BLaER1 treated with 17β-estradiol and CSF1 and Interleukin-3, amounts not matched to agents 10 nM and 100 nM (cell line): ENCODE measurements at regions not wholly inside any gene's neighbourhood (a gene's known extent, or its start where the extent isn't known, plus 50 kb on each side); places are given as distances from the start of the nearest gene placed in this dataset.

Source experiments
- H3K27ac ChIP-seq, 11 experiments: shearing (Covaris generic); formaldehyde crosslinking; 2 replicates each; pipeline ENCODE4 v1.8.1; 2022
- H3K27me3 ChIP-seq, 11 experiments: shearing (Covaris generic); formaldehyde crosslinking; 2 replicates each; pipeline ENCODE4 v1.8.1; 2022
- H3K36me3 ChIP-seq, 11 experiments: shearing (Covaris generic); formaldehyde crosslinking; 2 replicates each; pipeline ENCODE4 v1.8.1; 2022
- H3K4me1 ChIP-seq, 10 experiments: shearing (Covaris generic); formaldehyde crosslinking; 2 replicates each; pipeline ENCODE4 v1.8.1; 2022
- H3K4me2 ChIP-seq, 11 experiments: shearing (Covaris generic); formaldehyde crosslinking; 2 replicates each; pipeline ENCODE4 v1.8.1; 2022
- H3K4me3 ChIP-seq, 10 experiments: shearing (Covaris generic); formaldehyde crosslinking; 2 replicates each; pipeline ENCODE4 v1.8.1; 2022
- H3K9ac ChIP-seq, 11 experiments: shearing (Covaris generic); formaldehyde crosslinking; 2 replicates each; pipeline ENCODE4 v1.8.1; 2022
- H3K9me3 ChIP-seq, 11 experiments: shearing (Covaris generic); formaldehyde crosslinking; replicated peaks in 1 of 11; 2 replicates each; pipeline ENCODE4 v1.8.1; 2022
- H4K20me1 ChIP-seq, 11 experiments: shearing (Covaris generic); formaldehyde crosslinking; 2 replicates each; pipeline ENCODE4 v1.8.1; 2022
- Cebpa-rat ChIP-seq, 11 experiments: shearing (Covaris generic); IDR thresholded peaks; 2 replicates each; pipeline ENCODE4 v1.8.1; 2022

- H3K27me3 ChIP-seq = no peaks in the 10 kb centered on the region
- H3K27ac ChIP-seq = no peak overlapping the region
- no peaks in the 10 kb centered on the region for H3K4me1 ChIP-seq
- no peaks in the 10 kb centered on the region for H4K20me1 ChIP-seq
- H3K9me3 ChIP-seq = no peaks in the 10 kb centered on the region
- no peak overlapping the region for H3K4me2 ChIP-seq
- H3K36me3 ChIP-seq = no peaks in the 10 kb centered on the region
- no peak for TF ChIP-seq Cebpa-rat (IDR thresholded peaks at IDR 0.05)
- no peak overlapping the region for H3K4me3 ChIP-seq
- H3K9ac ChIP-seq = no peak overlapping the region
Observed at GRCh38 chr4:20326460-20326859, 74.8 kb downstream of the SLIT2 start.

DNA sequence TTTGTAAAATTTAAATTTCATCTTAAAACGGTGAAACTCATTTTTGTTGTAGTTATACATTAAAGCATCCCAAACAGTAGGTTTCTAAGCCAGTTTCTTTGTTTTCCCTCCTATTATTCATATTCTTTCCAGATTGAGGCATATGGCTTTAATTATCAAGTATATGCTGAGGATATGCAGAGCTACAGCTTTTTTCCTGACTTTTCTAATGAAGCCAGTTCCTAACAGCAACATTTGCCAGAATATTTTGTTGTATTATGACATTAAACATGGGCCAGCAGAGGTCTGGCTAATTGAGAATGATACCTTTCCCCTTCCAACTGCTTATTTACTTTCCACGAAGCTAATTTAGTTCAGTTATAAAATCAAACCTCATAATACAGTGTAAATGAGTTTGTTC is 75.3 kb downstream of the SLIT2 start:
- no peaks in the 10 kb centered on the region for H4K20me1 ChIP-seq

DNA sequence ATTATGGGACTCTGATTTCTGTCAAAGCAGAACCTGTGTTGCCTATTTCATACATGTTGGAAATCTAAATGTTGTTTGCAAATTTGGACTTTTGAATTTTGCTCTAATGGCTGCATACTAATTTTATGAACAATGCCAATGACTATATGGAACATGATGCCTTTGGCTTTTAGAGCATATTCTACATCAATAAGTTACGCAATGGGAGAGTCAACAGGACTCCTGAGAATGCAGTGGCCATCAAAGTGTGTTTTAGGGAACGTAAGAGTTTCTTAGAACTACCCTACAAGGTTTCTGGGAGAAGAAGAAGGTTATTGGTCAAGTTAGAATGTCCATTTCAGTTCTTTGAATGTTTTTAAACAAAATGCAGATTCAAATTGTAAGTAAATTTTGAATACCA is 76.1 kb downstream of the SLIT2 start:
- H3K36me3 ChIP-seq = no peaks in the 10 kb centered on the region
- no peak overlapping the region for H3K9ac ChIP-seq
- no peaks in the 10 kb centered on the region for H3K9me3 ChIP-seq
- TF ChIP-seq Cebpa-rat (IDR thresholded peaks at IDR 0.05) = peak in 2 of 11 experiments; percentile 30 to 42; a peak in 2 of 22 replicates
- no peaks in the 10 kb centered on the region for H4K20me1 ChIP-seq
- no peak overlapping the region for H3K4me3 ChIP-seq
- H3K4me1 ChIP-seq = no peaks in the 10 kb centered on the region
- no peaks in the 10 kb centered on the region for H3K27me3 ChIP-seq
- no peak overlapping the region for H3K27ac ChIP-seq
- H3K4me2 ChIP-seq = no peak overlapping the region

More for the DNA sequence above, 75.3 kb downstream of the SLIT2 start:
- Histone ChIP-seq H3K9ac (no peak overlapping the region), H3K9me3 (no peaks in the 10 kb centered on the region), H3K27me3 (no peaks in the 10 kb centered on the region), H3K4me2 (no peak overlapping the region), H3K4me3 (no peak overlapping the region), H3K4me1 (no peaks in the 10 kb centered on the region), H3K27ac (no peak overlapping the region), H3K36me3 (no peaks in the 10 kb centered on the region)
- no peak for TF ChIP-seq Cebpa-rat (IDR thresholded peaks at IDR 0.05)

- Histone ChIP-seq H3K4me3 (no peak overlapping the region), H3K27ac (no peak overlapping the region), H3K4me1 (no peaks in the 10 kb centered on the region), H3K9ac (no peak overlapping the region), H3K9me3 (no peaks in the 10 kb centered on the region), H4K20me1 (no peaks in the 10 kb centered on the region), H3K4me2 (no peak overlapping the region), H3K36me3 (no peaks in the 10 kb centered on the region), H3K27me3 (no peaks in the 10 kb centered on the region)
- TF ChIP-seq Cebpa-rat (IDR thresholded peaks at IDR 0.05) = no peak
Observed at GRCh38 chr4:20331642-20332041, 79.9 kb downstream of the SLIT2 start.

DNA sequence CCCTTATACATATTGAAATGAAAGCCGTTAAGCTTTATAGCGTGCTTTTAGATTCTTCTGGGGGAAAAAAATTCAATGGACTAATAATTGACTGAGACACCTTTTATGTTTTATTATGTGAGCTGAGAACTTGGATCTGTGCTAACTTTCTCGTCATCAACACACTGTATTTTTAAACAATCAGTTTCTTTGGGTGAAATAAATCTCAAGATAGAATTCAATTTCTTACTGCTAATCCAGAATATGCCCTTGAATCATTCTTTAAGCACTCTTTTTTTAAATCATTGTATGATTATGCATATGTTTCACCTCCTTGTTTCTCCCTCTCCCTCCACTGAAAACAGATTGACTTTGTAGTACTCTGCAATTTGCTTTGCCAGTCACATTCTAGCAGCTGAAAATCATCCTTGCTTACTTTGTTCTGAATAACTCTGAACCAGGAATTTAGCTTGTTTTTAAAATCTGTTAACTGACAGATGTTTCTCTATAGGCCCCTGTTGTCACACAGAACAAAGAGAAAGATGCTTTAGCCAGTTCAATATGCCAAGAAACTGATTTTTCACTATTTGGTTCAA is 81.5 kb downstream of the SLIT2 start:
- Histone ChIP-seq H3K9ac (no peak overlapping the region), H3K36me3 (no peaks in the 10 kb centered on the region), H4K20me1 (no peaks in the 10 kb centered on the region), H3K4me3 (no peak overlapping the region), H3K27ac (no peak overlapping the region), H3K4me2 (no peak overlapping the region), H3K9me3 (no peaks in the 10 kb centered on the region), H3K27me3 (no peaks in the 10 kb centered on the region), H3K4me1 (no peaks in the 10 kb centered on the region)
- no peak for TF ChIP-seq Cebpa-rat (IDR thresholded peaks at IDR 0.05)

- no peaks in the 10 kb centered on the region for H3K9me3 ChIP-seq
- TF ChIP-seq Cebpa-rat (IDR thresholded peaks at IDR 0.05) = no peak
- H3K4me3 ChIP-seq = no peak overlapping the region
- H3K4me1 ChIP-seq = no peaks in the 10 kb centered on the region
- H3K9ac ChIP-seq = no peak overlapping the region
- no peaks in the 10 kb centered on the region for H3K27me3 ChIP-seq
- H3K27ac ChIP-seq = no peak overlapping the region
- H4K20me1 ChIP-seq = no peaks in the 10 kb centered on the region
- no peak overlapping the region for H3K4me2 ChIP-seq
- H3K36me3 ChIP-seq = no peaks in the 10 kb centered on the region
Observed at GRCh38 chr4:20337261-20337664, 85.6 kb downstream of the SLIT2 start.

GRCh38 chr4:20338841-20339240 is 87.1 kb downstream of the SLIT2 start:
- Histone ChIP-seq H3K9me3 (no peaks in the 10 kb centered on the region), H3K27me3 (no peaks in the 10 kb centered on the region), H3K27ac (no peak overlapping the region), H3K9ac (no peak overlapping the region), H3K4me2 (no peak overlapping the region), H3K4me1 (no peaks in the 10 kb centered on the region), H4K20me1 (no peaks in the 10 kb centered on the region), H3K4me3 (no peak overlapping the region), H3K36me3 (no peaks in the 10 kb centered on the region)
- TF ChIP-seq Cebpa-rat (IDR thresholded peaks at IDR 0.05) = no peak

GRCh38 chr4:20341134-20341738 is 89.5 kb downstream of the SLIT2 start:
- Histone ChIP-seq H3K4me1 (no peaks in the 10 kb centered on the region), H4K20me1 (no peaks in the 10 kb centered on the region), H3K9me3 (no peaks in the 10 kb centered on the region), H3K4me2 (no peak overlapping the region), H3K4me3 (no peak overlapping the region), H3K36me3 (no peaks in the 10 kb centered on the region), H3K27me3 (no peaks in the 10 kb centered on the region), H3K9ac (no peak overlapping the region), H3K27ac (no peak overlapping the region)
- no peak for TF ChIP-seq Cebpa-rat (IDR thresholded peaks at IDR 0.05)

- no peak overlapping the region for H3K9ac ChIP-seq
- H3K4me2 ChIP-seq = no peak overlapping the region
- no peaks in the 10 kb centered on the region for H3K9me3 ChIP-seq
- no peaks in the 10 kb centered on the region for H3K36me3 ChIP-seq
- no peaks in the 10 kb centered on the region for H3K27me3 ChIP-seq
- H4K20me1 ChIP-seq = no peaks in the 10 kb centered on the region
- no peak overlapping the region for H3K27ac ChIP-seq
- no peak for TF ChIP-seq Cebpa-rat (IDR thresholded peaks at IDR 0.05)
- no peak overlapping the region for H3K4me3 ChIP-seq
- H3K4me1 ChIP-seq = peaks cover 0 to 9% (median 0%) of the 10 kb centered on the region in 10 experiments; a peak in 3 of 20 replicates
Observed at GRCh38 chr4:20347531-20347930, 95.8 kb downstream of the SLIT2 start.

GRCh38 chr4:20348411-20348810 is 96.7 kb downstream of the SLIT2 start:
- Histone ChIP-seq H3K27ac (no peak overlapping the region), H3K4me2 (no peak overlapping the region), H3K4me3 (no peak overlapping the region), H3K9ac (no peak overlapping the region), H3K36me3 (no peaks in the 10 kb centered on the region), H3K4me1 (peaks cover 0 to 11% (median 0%) of the 10 kb centered on the region in 10 experiments; a peak in 6 of 20 replicates), H3K9me3 (no peaks in the 10 kb centered on the region), H4K20me1 (no peaks in the 10 kb centered on the region), H3K27me3 (no peaks in the 10 kb centered on the region)
- no peak for TF ChIP-seq Cebpa-rat (IDR thresholded peaks at IDR 0.05)
